NCI-H1694 treated with DMSO at 0.1 percent for 48 hours (cell line): ENCODE measurements at regions not wholly inside any gene's neighbourhood (a gene's known extent, or its start where the extent isn't known, plus 50 kb on each side); places are given as distances from the start of the nearest gene placed in this dataset.
"Not testable (repeated sequence)": the region's sequence is repeated elsewhere in the genome, so short reads cannot be mapped to it uniquely, and the experiment has no call there.

Source experiments
- DNase-seq: peaks from one replicate; lab custom pipeline; 2025; lab: John Stamatoyannopoulos, UW

GRCh38 chr5:101505891-101506570 is 602.9 kb upstream of the ST8SIA4 start:
- no peak for DNase-seq

- DNase-seq, result no peak
Observed at GRCh38 chr5:101482931-101483330, 579.8 kb upstream of the ST8SIA4 start.

DNA sequence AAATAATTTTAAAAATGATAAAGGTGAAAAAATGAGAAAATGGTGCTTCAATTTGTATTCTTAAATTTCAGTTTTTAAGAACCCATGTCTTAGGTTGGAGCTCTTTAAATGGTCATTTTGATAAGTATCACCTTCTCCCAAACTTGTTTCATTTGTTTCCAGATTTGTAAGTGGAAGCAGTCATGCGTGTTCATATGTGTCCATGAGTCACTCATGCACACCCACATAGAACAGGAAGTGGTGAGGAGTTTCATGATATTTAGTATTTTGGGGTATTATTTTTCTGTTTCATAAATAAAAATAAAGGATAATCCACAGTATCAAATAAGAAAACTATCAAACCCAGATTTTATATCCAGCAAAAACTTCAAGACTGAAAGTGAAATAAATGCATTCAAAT is 570.4 kb upstream of the ST8SIA4 start:
- no peak for DNase-seq

DNA sequence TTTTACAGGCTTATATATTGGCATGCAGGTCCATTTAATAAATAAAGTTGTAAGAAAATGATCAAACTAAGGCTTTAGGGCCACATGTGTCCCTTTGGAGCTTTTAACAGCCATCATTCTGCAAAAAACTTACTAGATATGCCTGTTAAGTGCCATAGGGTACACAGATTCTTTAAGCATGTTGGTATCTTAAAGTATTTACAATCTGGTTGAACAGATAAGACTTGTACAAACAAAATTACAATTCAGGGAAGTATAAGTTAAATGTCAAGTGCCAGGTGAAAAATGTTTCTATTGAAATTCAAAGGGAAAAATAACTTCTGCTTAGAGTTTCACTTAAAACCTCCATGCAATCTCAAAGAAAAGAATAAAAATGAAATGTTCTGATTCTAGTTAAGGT is 558.4 kb upstream of the ST8SIA4 start:
- no peak for DNase-seq

DNA sequence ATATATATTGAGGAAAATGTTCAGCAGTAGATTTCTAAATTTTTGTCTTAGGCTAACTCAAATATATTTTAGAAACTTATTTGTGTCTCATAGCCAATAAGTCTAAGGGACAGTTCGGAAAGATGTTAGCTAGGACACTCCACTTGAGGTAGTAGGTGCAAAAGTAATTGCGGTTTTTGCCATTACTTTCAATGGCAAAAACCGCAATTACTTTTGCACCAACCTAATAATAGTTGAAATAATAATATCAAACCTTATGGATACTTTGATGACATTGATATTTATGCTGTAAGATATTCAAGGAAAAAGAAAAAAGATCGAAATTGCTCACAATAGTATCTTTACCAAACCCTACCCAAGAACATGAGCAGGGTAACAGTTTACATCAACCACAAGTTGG is 555.5 kb upstream of the ST8SIA4 start:
- DNase-seq, result no peak

DNA sequence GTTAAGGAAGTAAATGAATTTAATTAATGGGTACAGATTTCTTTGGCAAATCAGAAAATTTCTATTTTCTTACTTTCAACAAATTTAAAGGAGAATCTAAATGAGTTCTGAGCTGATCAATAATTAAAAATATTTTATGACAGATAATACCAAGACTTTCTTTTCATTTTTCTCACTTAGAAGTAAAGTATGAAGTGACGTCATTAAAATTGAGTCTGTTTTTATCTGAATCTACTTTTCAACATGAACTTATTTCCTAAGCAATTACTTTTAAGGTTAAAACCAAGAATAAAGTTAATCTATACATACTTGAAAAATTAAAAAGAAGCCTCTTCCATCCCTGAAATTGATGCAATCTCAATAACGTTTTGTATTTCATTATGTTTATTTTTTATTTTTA is 552.8 kb upstream of the ST8SIA4 start:
- DNase-seq, result no peak

GRCh38 chr5:101455048-101455447 is 552.0 kb upstream of the ST8SIA4 start:
- no peak for DNase-seq

GRCh38 chr5:101442281-101442680 is 539.2 kb upstream of the ST8SIA4 start:
- not testable (repeated sequence) for DNase-seq

- DNase-seq, result no peak
Observed at GRCh38 chr5:101440173-101440572, 537.1 kb upstream of the ST8SIA4 start.

GRCh38 chr5:101437351-101437750 is 534.3 kb upstream of the ST8SIA4 start:
- no peak for DNase-seq

DNA sequence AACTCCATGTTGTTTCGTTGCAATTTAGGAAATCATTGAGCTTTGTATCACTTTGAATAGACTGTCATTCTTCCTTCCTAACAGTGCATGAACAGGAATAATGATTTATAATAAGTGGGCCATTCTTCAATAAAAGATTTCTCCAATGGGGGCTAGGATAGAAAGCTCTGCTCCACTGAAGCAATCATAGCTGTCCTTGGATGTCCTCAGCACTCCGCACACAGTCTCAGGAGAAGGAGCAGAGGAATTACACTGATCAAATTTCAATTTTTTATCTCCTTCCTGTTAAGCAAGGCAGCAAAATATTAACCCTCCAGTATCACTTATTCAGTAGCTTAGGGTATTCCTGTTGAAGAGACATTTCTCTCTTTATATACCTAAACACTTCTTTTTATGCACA is 532.7 kb upstream of the ST8SIA4 start:
- DNase-seq, result no peak

DNA sequence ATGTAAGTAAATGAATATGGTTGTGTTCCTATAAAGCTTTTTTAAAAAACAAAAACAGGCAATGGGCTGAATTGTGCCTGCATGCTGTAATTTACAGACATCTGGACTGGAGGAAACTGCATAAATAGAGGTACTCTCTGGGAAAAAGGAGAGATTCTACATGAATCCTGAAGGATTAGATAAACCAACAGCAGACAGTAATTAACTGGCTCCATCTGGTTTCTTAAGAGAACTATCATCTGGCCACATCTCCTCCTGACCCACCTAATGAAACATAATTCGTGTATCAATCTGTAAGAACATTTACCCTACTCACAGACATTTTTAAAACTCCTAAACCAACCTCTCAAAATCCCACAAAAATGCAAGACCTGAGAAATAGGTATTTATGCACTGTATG is 528.1 kb upstream of the ST8SIA4 start:
- DNase-seq, result no peak

DNA sequence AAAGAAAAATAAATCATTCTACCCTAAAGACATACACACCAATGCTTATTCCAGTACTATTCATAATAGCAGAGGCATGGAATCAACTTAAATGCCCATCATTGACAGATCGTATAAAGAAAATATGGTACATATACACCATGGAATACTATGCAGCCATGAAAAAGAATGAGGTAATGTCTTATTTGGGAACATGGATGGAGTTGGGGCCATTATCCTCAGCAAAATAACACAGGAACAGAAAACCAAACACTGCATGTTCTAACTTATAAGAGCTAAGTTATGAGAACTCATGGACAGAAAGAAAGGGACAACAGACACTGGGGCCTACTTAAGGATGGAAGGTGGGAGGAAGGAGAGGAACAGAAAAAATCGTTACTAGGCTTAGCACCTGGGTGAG is 527.5 kb upstream of the ST8SIA4 start:
- no peak for DNase-seq

DNA sequence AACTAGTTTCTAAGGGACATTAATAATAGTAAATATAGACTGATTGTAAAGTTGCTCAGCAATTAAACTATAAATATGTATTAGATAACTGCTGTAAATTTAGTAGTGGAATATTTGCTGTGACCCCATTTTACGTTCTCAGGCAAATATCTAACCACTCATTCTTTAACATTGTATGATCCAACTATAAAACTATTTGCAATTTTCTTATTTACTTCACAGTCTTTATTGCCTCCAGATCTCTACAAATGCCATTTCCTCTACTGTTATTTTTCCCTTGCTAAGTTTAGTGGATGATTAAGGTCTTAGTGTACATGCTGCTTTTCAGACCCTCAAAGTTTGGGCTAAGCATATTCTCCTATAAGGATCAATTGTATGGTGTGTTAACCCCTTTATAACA is 526.2 kb upstream of the ST8SIA4 start:
- no peak for DNase-seq

DNA sequence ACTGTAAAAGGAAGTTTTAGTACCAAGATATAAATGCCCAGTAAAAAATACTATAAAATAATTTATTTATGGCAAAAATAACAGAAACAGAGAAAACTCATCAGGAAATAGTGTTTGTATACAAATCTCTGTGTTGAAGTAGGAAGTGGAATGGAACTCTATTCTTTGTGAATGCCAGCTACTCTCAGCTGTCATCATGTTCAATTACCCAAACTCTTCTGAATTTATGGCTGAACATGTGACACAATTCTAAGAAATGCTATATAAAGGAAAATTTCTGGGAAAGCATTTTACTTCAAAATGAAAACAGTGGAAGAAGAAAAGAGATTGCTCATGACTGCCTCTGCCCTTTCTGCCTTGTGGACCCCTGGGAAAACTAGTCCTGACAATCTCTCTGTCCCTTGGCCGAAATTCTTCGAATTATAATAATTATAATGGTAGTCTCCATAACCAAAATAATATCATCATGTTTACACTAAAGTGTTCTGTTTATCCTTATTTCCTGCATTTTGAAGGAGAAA is 522.3 kb upstream of the ST8SIA4 start:
- no peak for DNase-seq

- DNase-seq, result no peak
Observed at GRCh38 chr5:101424530-101425175, 521.6 kb upstream of the ST8SIA4 start.

DNA sequence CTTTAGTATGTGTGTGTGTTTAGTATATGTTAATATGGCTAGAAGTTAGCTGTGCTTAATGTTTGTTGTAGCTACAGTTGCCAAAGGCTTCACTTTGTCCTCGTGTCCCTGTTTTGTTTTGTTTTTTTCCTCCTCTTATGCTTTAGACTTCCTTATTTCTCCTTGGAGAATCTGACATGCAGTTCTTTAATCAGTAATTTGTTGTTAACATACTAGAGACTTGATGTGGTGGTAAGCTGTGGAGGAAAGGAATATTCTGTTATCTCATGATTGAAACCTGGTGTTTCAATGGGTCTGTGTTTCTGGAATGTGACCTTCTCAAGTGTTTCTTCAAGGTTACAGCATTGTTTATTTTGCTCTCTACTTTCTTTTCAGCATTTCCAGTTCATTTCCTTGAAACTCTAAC is 515.6 kb upstream of the ST8SIA4 start:
- no peak for DNase-seq

DNA sequence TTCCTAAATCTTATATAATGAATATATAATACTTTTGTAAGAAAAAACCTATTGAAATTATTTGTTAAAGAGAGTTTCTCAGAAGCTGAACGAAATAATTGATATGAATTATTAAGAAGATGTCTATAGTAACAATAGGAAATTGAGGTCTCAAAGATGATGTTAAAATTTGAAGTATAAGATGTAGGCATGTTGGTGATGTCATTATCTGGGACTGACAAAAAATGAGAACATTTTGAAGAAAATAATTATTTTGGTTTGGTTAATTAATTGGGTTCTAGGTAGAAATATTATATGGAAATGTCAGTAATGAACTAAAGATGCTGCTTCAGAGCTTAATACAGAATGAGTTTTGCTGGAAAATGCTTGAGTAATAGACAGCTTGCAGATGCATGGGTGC is 501.4 kb upstream of the ST8SIA4 start:
- DNase-seq, result no peak

- no peak for DNase-seq
Observed at GRCh38 chr5:101393795-101394450, 490.8 kb upstream of the ST8SIA4 start.

DNA sequence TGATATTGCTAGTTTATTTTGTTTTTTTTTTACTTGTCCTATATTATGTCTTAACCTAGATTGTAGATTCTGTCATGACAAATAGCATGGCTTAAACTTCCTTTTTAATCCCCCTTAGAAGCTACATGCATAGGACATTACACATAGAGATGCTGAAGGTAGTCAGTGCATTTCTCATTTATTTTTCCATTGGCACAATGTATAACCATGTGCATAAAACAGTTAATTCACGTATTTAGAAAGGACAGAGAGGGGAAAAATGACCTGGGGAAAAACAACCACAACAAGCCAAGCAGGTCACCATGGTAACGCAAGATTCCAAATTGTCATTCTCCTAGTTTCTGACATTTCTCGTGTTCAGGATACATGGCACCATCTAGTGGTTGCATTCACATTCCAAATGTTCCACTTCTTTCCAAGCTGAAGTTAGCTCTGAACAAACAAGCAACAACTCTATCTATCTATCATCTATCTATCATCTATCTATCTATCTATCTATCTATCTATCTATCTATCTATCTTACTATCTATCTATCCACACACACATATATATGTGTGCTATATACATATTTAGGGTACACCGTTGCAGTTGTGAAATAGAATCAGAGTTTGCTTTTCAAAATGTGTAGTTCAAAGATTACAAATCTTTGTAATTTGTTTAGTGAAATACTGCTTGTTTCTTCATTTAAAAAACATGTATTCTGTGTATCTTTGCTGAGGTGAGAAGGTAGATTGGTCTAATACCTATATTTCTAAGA is 487.2 kb upstream of the ST8SIA4 start:
- DNase-seq, result peak; percentile 48

GRCh38 chr5:101385276-101385675 is 482.2 kb upstream of the ST8SIA4 start:
- no peak for DNase-seq

GRCh38 chr5:101370181-101370580 is 467.1 kb upstream of the ST8SIA4 start:
- no peak for DNase-seq

DNA sequence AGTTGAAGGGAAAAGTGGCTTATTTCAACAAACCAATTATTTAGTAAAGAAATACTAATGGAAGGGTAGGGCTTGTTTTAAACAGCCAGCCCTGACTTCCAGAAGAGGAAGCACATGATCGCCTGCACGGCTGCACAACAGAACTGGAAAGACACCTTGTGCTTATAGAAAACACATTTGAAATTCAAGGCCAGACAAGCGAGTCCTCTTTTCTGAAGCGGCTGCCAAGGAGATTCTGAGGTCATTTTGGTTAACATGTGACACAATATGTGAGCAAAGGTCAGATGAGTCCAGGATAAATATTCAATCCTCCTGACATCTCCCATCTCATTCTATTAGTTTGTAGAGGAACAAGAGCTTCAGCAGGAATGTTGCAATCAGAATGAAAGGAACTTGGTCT is 461.4 kb upstream of the ST8SIA4 start:
- DNase-seq, result no peak
